Endothelial cell (in vitro differentiated cells): ENCODE measurements at regions not wholly inside any gene's neighbourhood (a gene's known extent, or its start where the extent isn't known, plus 50 kb on each side); places are given as distances from the start of the nearest gene placed in this dataset.
A peak's percentile ranks its signal among the peaks of the same experiment; 100 is the strongest.
"Not testable (repeated sequence)": the region's sequence is repeated elsewhere in the genome, so short reads cannot be mapped to it uniquely, and the experiment has no call there.

Experiments used
- DNase-seq: peaks from one replicate; pipeline ENCODE4 v3.0.0; 2021; ENCODE audit warnings: low spot score
- H3K27ac Mint-ChIP-seq: one replicate; pipeline ENCODE4 v1.8.0; 2021; ENCODE audit warnings: mixed read lengths, inconsistent platforms; ENCODE audit not compliant: unreplicated experiment
- H3K27me3 Mint-ChIP-seq: one replicate; pipeline ENCODE4 v1.8.0; 2021; ENCODE audit warnings: mild to moderate bottlenecking, moderate library complexity, mixed read lengths, inconsistent platforms; ENCODE audit not compliant: unreplicated experiment
- H3K36me3 Mint-ChIP-seq: one replicate; pipeline ENCODE4 v1.8.0; 2021; ENCODE audit warnings: mild to moderate bottlenecking, low read depth, mixed read lengths, inconsistent platforms; ENCODE audit not compliant: unreplicated experiment
- H3K4me1 Mint-ChIP-seq: one replicate; pipeline ENCODE4 v1.8.0; 2021; ENCODE audit warnings: mild to moderate bottlenecking, mixed read lengths, inconsistent platforms; ENCODE audit not compliant: unreplicated experiment
- H3K4me3 Mint-ChIP-seq: one replicate; pipeline ENCODE4 v1.8.0; 2021; ENCODE audit warnings: mild to moderate bottlenecking, mixed read lengths, inconsistent platforms; ENCODE audit not compliant: unreplicated experiment
- H3K9me3 Mint-ChIP-seq: one replicate; pipeline ENCODE4 v1.8.0; 2021; ENCODE audit warnings: mixed read lengths, inconsistent platforms; ENCODE audit not compliant: unreplicated experiment
- TF ChIP-seq, protein P1 (sequence below): fragments of 200-600 bp; sonication (generic); IDR thresholded peaks from one replicate; pipeline ENCODE4 v1.5.0; 2021; ENCODE audit warnings: antibody characterized with exemption; ENCODE audit not compliant: unreplicated experiment

DNA sequence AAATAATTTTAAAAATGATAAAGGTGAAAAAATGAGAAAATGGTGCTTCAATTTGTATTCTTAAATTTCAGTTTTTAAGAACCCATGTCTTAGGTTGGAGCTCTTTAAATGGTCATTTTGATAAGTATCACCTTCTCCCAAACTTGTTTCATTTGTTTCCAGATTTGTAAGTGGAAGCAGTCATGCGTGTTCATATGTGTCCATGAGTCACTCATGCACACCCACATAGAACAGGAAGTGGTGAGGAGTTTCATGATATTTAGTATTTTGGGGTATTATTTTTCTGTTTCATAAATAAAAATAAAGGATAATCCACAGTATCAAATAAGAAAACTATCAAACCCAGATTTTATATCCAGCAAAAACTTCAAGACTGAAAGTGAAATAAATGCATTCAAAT lies 570.4 kb upstream of the ST8SIA4 start:
- H3K36me3 Mint-ChIP-seq: no peaks in the 10 kb centered on the region
- TF ChIP-seq, protein P1, sequence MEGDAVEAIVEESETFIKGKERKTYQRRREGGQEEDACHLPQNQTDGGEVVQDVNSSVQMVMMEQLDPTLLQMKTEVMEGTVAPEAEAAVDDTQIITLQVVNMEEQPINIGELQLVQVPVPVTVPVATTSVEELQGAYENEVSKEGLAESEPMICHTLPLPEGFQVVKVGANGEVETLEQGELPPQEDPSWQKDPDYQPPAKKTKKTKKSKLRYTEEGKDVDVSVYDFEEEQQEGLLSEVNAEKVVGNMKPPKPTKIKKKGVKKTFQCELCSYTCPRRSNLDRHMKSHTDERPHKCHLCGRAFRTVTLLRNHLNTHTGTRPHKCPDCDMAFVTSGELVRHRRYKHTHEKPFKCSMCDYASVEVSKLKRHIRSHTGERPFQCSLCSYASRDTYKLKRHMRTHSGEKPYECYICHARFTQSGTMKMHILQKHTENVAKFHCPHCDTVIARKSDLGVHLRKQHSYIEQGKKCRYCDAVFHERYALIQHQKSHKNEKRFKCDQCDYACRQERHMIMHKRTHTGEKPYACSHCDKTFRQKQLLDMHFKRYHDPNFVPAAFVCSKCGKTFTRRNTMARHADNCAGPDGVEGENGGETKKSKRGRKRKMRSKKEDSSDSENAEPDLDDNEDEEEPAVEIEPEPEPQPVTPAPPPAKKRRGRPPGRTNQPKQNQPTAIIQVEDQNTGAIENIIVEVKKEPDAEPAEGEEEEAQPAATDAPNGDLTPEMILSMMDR: no peak
- no peak overlapping the region for H3K4me3 Mint-ChIP-seq
- no peak for DNase-seq
- peaks cover 1% of the 10 kb centered on the region for H3K27me3 Mint-ChIP-seq
- no peaks in the 10 kb centered on the region for H3K9me3 Mint-ChIP-seq
- no peaks in the 10 kb centered on the region for H3K4me1 Mint-ChIP-seq
- H3K27ac Mint-ChIP-seq: no peak overlapping the region

DNA sequence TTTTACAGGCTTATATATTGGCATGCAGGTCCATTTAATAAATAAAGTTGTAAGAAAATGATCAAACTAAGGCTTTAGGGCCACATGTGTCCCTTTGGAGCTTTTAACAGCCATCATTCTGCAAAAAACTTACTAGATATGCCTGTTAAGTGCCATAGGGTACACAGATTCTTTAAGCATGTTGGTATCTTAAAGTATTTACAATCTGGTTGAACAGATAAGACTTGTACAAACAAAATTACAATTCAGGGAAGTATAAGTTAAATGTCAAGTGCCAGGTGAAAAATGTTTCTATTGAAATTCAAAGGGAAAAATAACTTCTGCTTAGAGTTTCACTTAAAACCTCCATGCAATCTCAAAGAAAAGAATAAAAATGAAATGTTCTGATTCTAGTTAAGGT lies 558.4 kb upstream of the ST8SIA4 start:
- Mint-ChIP-seq H3K27me3 (no peaks in the 10 kb centered on the region), H3K36me3 (no peaks in the 10 kb centered on the region), H3K9me3 (no peaks in the 10 kb centered on the region), H3K4me1 (peaks cover 6% of the 10 kb centered on the region), H3K27ac (peak overlapping the region; percentile 81), H3K4me3 (no peak overlapping the region)
- TF ChIP-seq, protein P1: no peak
- DNase-seq: no peak

- TF ChIP-seq, protein P1: no peak
- Mint-ChIP-seq H3K4me3 (no peak overlapping the region), H3K4me1 (peaks cover 6% of the 10 kb centered on the region), H3K36me3 (no peaks in the 10 kb centered on the region), H3K27me3 (no peaks in the 10 kb centered on the region), H3K9me3 (no peaks in the 10 kb centered on the region), H3K27ac (no peak overlapping the region)
- DNase-seq: no peak
Observed at GRCh38 chr5:101458587-101458986, 555.5 kb upstream of the ST8SIA4 start.

DNA sequence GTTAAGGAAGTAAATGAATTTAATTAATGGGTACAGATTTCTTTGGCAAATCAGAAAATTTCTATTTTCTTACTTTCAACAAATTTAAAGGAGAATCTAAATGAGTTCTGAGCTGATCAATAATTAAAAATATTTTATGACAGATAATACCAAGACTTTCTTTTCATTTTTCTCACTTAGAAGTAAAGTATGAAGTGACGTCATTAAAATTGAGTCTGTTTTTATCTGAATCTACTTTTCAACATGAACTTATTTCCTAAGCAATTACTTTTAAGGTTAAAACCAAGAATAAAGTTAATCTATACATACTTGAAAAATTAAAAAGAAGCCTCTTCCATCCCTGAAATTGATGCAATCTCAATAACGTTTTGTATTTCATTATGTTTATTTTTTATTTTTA lies 552.8 kb upstream of the ST8SIA4 start:
- TF ChIP-seq, protein P1: no peak
- no peaks in the 10 kb centered on the region for H3K27me3 Mint-ChIP-seq
- DNase-seq: no peak
- H3K27ac Mint-ChIP-seq: no peak overlapping the region
- no peaks in the 10 kb centered on the region for H3K9me3 Mint-ChIP-seq
- H3K36me3 Mint-ChIP-seq: no peaks in the 10 kb centered on the region
- H3K4me3 Mint-ChIP-seq: no peak overlapping the region
- no peaks in the 10 kb centered on the region for H3K4me1 Mint-ChIP-seq

DNA sequence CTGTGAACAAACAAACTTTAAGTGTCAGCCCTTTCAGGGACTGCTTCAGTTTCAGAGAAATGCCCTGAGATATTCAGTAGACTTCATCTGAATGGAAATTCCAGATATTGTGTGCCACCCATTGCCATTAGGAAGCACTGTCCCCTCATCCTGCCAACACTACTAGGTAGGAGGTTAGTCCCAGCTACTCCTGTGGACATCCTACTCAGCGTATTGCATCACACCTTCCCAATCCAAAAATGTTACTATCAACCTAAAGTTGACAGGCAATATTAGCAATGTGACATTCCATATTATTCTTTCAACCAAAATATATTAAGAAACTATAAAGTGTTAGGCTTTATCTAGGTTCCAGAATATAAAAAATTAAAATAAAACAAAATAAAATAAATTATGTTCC lies 552.0 kb upstream of the ST8SIA4 start:
- Mint-ChIP-seq H3K4me3 (no peak overlapping the region), H3K9me3 (no peaks in the 10 kb centered on the region), H3K27ac (no peak overlapping the region), H3K36me3 (no peaks in the 10 kb centered on the region), H3K27me3 (no peaks in the 10 kb centered on the region), H3K4me1 (no peaks in the 10 kb centered on the region)
- TF ChIP-seq, protein P1: no peak
- DNase-seq: no peak

- DNase-seq, H3K4me1 Mint-ChIP-seq, H3K4me3 Mint-ChIP-seq, H3K27ac Mint-ChIP-seq, H3K36me3 Mint-ChIP-seq, H3K9me3 Mint-ChIP-seq, H3K27me3 Mint-ChIP-seq: not testable (repeated sequence)
Observed at GRCh38 chr5:101442281-101442680, 539.2 kb upstream of the ST8SIA4 start.
